Ovary (tissue), 7 donors: ENCODE measurements at regions not wholly inside any gene's neighbourhood (a gene's known extent, or its start where the extent isn't known, plus 50 kb on each side); places are given as distances from the start of the nearest gene placed in this dataset.

ENCODE experiments used
- DNase-seq, 5 donors: peaks; one replicate each; pipeline ENCODE4 v3.0.0-alpha.2; 2019 to 2020
- H3K27ac ChIP-seq, 2 donors: fragments of 200-600 bp; one replicate each; pipeline versions ENCODE4 v1.5.1 to v1.8.0; 2019 to 2022
- H3K27me3 ChIP-seq: fragments of 200-600 bp; one replicate; pipeline ENCODE4 v1.8.0; 2022
- H3K36me3 ChIP-seq: fragments of 200-600 bp; sonication (generic); one replicate; pipeline ENCODE4 v1.5.1; 2019
- H3K4me1 ChIP-seq: one replicate; pipeline ENCODE4 v1.8.1; 2013; ENCODE audit warnings: mild to moderate bottlenecking, moderate library complexity; ENCODE audit not compliant: insufficient read depth
- H3K4me3 ChIP-seq: fragments of 200-600 bp; sonication (generic); one replicate; pipeline ENCODE4 v1.5.1; 2017
- H3K9me3 ChIP-seq, 2 donors: fragments of 200-600 bp in 1 of 2; sonication (generic) in 1 of 2; one replicate each; pipeline versions ENCODE4 v1.5.1 to v1.8.1; 2013 to 2019; ENCODE audit warnings: mild to moderate bottlenecking in 1 of 2, moderate library complexity in 1 of 2
- EP300 ChIP-seq: sonication (generic); formaldehyde crosslinking; IDR thresholded peaks from one replicate; pipeline ENCODE4 v1.6.1; 2017; ENCODE audit warnings: antibody characterized with exemption
- POLR2A ChIP-seq: fragments of 450-650 bp; IDR thresholded peaks from one replicate; pipeline ENCODE4 v1.6.1; 2017; ENCODE audit warnings: antibody characterized with exemption, mild to moderate bottlenecking, moderate library complexity
- WGBS, 3 donors: extraction: QIAGEN DNeasy Blood & Tissue Kit in 1 of 3; methylation state at CpG; one replicate each; pipeline versions ENCODE4 v1.1.5 to v1.1.7; 2013 to 2017; 5-methylcytosine and 5-hydroxymethylcytosine counted together
- intact Hi-C, 4 donors: fragments of 100-400 bp; cut with DNase I; formaldehyde crosslinking; loops; one replicate each; pipeline versions ENCODE4 v1.11.0 to v1.15.1; 2022 to 2023
- TF ChIP-seq, protein P1 (sequence below), 3 donors: fragments of 450-650 bp in 2 of 3; fragments of 200-600 bp in 1 of 3; IDR thresholded peaks; one replicate each; pipeline versions ENCODE4 v1.5.1 to v1.8.0; 2016 to 2022; ENCODE audit warnings: antibody characterized with exemption in 3 of 3, mild to moderate bottlenecking in 1 of 3
- donor health status: DM: no; HTN: no; CAD: no; lungs with moderate emphysema.
- donor health status: DM: no; HTN: no; CAD: no.
- donor health status: Bipolar disorder and iron deficiency.
- donor health status: DM: no; HTN: no; CAD: no.
- donor health status: DM: yes; HTN: yes; CAD: no.

DNA sequence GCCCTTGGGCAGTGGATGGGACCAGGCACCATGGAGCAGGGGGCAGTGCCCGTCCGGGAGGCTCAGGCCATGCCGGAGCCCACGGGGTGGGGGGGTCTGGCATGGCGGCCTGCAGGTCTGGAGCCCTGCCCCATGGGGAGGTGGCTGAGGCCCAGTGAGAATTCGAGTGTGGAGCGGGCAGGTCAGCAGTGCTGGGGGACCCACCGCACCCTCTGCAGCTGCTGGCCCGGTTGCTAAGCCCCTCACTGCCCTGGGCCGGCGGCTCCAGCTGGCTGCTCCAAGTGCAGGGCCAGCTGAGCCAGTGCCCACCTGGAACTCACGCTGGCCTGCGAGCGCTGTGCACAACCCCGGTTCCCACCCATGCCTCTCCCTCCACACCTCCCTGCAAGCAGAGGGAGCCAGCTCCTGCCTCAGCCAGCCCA, 1157.9 kb upstream of the ADGRL3 start:
- no peaks in the 10 kb centered on the region for H3K36me3 ChIP-seq
- H3K4me1 ChIP-seq = no peaks in the 10 kb centered on the region
- DNase-seq = no peak
- intact Hi-C loops = no loop called here
- H3K27ac ChIP-seq = no peak overlapping the region
- WGBS, 3 donors = 91 to 95% (median 92%) methylated on average over 15 of the region's 15 CpGs
- H3K27me3 ChIP-seq = no peaks in the 10 kb centered on the region
- TF ChIP-seq, protein P1, sequence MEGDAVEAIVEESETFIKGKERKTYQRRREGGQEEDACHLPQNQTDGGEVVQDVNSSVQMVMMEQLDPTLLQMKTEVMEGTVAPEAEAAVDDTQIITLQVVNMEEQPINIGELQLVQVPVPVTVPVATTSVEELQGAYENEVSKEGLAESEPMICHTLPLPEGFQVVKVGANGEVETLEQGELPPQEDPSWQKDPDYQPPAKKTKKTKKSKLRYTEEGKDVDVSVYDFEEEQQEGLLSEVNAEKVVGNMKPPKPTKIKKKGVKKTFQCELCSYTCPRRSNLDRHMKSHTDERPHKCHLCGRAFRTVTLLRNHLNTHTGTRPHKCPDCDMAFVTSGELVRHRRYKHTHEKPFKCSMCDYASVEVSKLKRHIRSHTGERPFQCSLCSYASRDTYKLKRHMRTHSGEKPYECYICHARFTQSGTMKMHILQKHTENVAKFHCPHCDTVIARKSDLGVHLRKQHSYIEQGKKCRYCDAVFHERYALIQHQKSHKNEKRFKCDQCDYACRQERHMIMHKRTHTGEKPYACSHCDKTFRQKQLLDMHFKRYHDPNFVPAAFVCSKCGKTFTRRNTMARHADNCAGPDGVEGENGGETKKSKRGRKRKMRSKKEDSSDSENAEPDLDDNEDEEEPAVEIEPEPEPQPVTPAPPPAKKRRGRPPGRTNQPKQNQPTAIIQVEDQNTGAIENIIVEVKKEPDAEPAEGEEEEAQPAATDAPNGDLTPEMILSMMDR (IDR thresholded peaks at IDR 0.05) = no peak
- TF ChIP-seq POLR2A (no peak), EP300 (no peak)
- H3K4me3 ChIP-seq = no peak overlapping the region
- no peaks in the 10 kb centered on the region for H3K9me3 ChIP-seq

DNA sequence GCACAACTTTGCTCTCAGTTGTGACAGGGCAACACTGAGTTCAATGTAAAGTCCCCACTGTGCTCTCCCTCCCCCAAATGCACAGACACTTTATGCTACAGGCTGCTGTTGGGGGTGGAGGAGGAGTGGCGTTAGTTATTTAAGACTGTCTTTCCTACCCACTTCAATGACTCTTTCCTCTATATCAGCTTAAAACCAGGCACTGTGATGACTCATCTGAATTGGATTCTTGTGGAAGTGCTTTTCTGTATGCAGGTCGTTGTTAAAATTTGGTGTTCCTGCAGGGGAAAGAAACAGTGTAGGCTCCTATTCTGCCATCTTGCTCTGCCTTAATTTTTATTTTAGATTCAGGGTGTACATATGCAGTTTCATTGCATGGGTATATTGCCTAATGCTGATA, 1157.2 kb upstream of the ADGRL3 start:
- Histone ChIP-seq H3K36me3 (no peaks in the 10 kb centered on the region), H3K27ac (no peak overlapping the region), H3K4me1 (no peaks in the 10 kb centered on the region), H3K27me3 (no peaks in the 10 kb centered on the region), H3K9me3 (no peaks in the 10 kb centered on the region), H3K4me3 (no peak overlapping the region)
- intact Hi-C loops = no loop called here
- TF ChIP-seq, protein P1 (IDR thresholded peaks at IDR 0.05) = no peak
- TF ChIP-seq EP300 (no peak), POLR2A (no peak)
- WGBS, 3 donors = 79 to 85% (median 82%) methylated on average over 2 of the region's 2 CpGs
- no peak for DNase-seq

DNA sequence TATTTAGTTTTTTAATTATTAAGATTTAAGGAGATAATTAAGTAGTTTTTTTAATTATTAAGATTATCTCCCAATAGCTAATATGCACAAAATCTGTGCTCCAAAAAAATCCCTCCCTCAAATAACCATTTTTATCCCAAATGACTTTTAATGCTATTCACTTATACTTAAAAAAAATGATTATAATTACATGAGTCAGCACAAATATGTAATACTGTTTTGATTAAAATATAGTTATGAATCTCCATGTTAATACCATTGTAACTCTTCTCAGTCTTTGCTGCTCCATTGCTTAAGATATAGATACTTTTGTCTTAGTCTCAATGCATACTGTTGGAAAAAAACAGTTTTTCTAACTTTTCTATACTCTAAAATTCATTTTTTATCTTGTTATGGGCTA, 1121.1 kb upstream of the ADGRL3 start:
- H3K36me3 ChIP-seq = no peaks in the 10 kb centered on the region
- no peak overlapping the region for H3K4me3 ChIP-seq
- H3K27ac ChIP-seq = no peak overlapping the region
- no peaks in the 10 kb centered on the region for H3K27me3 ChIP-seq
- DNase-seq = no peak
- H3K4me1 ChIP-seq = no peaks in the 10 kb centered on the region
- intact Hi-C loops = no loop called here
- TF ChIP-seq POLR2A (no peak), EP300 (no peak)
- TF ChIP-seq, protein P1 (IDR thresholded peaks at IDR 0.05) = no peak
- H3K9me3 ChIP-seq = no peaks in the 10 kb centered on the region

DNA sequence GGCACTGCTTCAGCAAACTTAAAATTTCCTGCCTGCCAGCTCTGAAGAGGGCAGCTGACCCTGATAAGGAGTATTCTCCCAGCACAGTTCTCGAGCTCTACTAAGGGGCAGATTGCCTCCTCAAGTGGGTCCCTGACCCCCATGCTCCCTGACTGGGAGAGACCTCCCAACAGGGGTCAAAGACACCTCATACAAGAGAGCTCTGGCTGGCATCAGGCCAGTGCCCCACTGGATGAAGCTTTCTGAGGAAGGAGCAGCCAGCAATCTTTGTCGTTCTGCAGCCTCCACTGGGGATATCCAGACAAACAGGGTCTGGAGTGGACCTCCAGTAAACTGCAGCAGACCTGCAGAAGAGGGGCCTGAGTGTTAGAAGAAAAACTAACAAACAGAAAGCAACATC, 1118.3 kb upstream of the ADGRL3 start:
- Histone ChIP-seq H3K27me3 (no peaks in the 10 kb centered on the region), H3K4me3 (no peak overlapping the region), H3K36me3 (no peaks in the 10 kb centered on the region), H3K9me3 (no peaks in the 10 kb centered on the region), H3K4me1 (no peaks in the 10 kb centered on the region), H3K27ac (no peak overlapping the region)
- 33 to 72% (median 35%) methylated on average over 2 of the region's 2 CpGs for WGBS, 3 donors
- no peak for DNase-seq
- TF ChIP-seq POLR2A = no peak
- TF ChIP-seq, protein P1 (IDR thresholded peaks at IDR 0.05) = no peak
- no peak for TF ChIP-seq EP300
- intact Hi-C loops = no loop called here
